CD14-positive monocyte (primary cell): ENCODE measurements at regions not wholly inside any gene's neighbourhood (a gene's known extent, or its start where the extent isn't known, plus 50 kb on each side); places are given as distances from the start of the nearest gene placed in this dataset.

Source experiments
- DNase-seq, 3 donors: peaks; one replicate each; pipeline ENCODE4 v3.0.0-alpha.2; 2011 to 2022
- H2AFZ ChIP-seq: 2 replicates; pipeline ENCODE4 v1.6.0; 2012; ENCODE audit warnings: mild to moderate bottlenecking, low read depth, low read length, inconsistent platforms; ENCODE audit not compliant: insufficient read depth, poor library complexity, severe bottlenecking
- H3K27ac ChIP-seq, 2 donors: 1 replicate in 1 of 2; 2 replicates in 1 of 2; pipeline ENCODE4 v1.5.1; 2012 to 2013; ENCODE audit warnings: low read length in 2 of 2, control low read depth in 1 of 2, inconsistent platforms in 1 of 2, low read depth in 1 of 2, mild to moderate bottlenecking in 1 of 2
- H3K27me3 ChIP-seq, 2 donors: one replicate each; pipeline versions ENCODE4 v1.6.0 to v1.6.1; 2011 to 2013; ENCODE audit warnings: low read length in 2 of 2; ENCODE audit not compliant: control insufficient read depth in 2 of 2, insufficient read depth in 2 of 2
- H3K36me3 ChIP-seq, 2 donors: replicated peaks in 1 of 2; 1 replicate in 1 of 2; 2 replicates in 1 of 2; pipeline versions ENCODE4 v1.5.1 to v1.6.1; 2012 to 2013; ENCODE audit warnings: low read length in 2 of 2, control low read depth in 1 of 2, inconsistent platforms in 1 of 2, mild to moderate bottlenecking in 1 of 2; ENCODE audit not compliant: insufficient read depth in 2 of 2, control insufficient read depth in 1 of 2
- H3K4me1 ChIP-seq, 2 donors: 1 replicate in 1 of 2; 2 replicates in 1 of 2; pipeline versions ENCODE4 v1.5.1 to v1.6.1; 2012 to 2013; ENCODE audit warnings: low read length in 2 of 2, control low read depth in 1 of 2, inconsistent platforms in 1 of 2, mild to moderate bottlenecking in 1 of 2, moderate library complexity in 1 of 2; ENCODE audit not compliant: insufficient read depth in 2 of 2, control insufficient read depth in 1 of 2
- H3K4me2 ChIP-seq: replicated peaks from 2 replicates; pipeline ENCODE3; 2012; ENCODE audit warnings: low read length, moderate library complexity, mild to moderate bottlenecking; ENCODE audit not compliant: poor library complexity, severe bottlenecking; ENCODE audit errors: extremely low read depth
- H3K4me3 ChIP-seq, 3 experiments: fragments of 200-600 bp in 1 of 3; sonication (generic) in 1 of 3; replicated peaks in 1 of 3; 1 replicate in 2 of 3; 2 replicates in 1 of 3; pipeline ENCODE4 v1.5.1; 2011 to 2013; ENCODE audit warnings: low read length in 3 of 3, mild to moderate bottlenecking in 3 of 3, control low read depth in 2 of 3, low read depth in 2 of 3, inconsistent platforms in 1 of 3, moderate library complexity in 1 of 3
- H3K79me2 ChIP-seq: 2 replicates; pipeline ENCODE4 v1.6.0; 2012; ENCODE audit warnings: mild to moderate bottlenecking, control low read depth, inconsistent platforms, low read length, moderate library complexity; ENCODE audit not compliant: insufficient read depth
- H3K9ac ChIP-seq: 2 replicates; pipeline ENCODE4 v1.6.0; 2017; ENCODE audit warnings: low read length, mild to moderate bottlenecking; ENCODE audit not compliant: insufficient read depth, poor library complexity, severe bottlenecking
- H3K9me3 ChIP-seq, 2 donors: replicated peaks in 1 of 2; 1 replicate in 1 of 2; 2 replicates in 1 of 2; pipeline versions ENCODE4 v1.5.1 to v1.6.1; 2012 to 2013; ENCODE audit warnings: low read length in 2 of 2, control low read depth in 1 of 2; ENCODE audit not compliant: control insufficient read depth in 1 of 2, insufficient read depth in 1 of 2
- H4K20me1 ChIP-seq: 2 replicates; pipeline ENCODE4 v1.6.0; 2012; ENCODE audit warnings: mild to moderate bottlenecking, low read length, control low read depth, moderate library complexity; ENCODE audit not compliant: insufficient read depth
- H3K27ac Mint-ChIP-seq, 7 donors: one replicate each; pipeline ENCODE4 v1.8.0; 2020; ENCODE audit warnings: mild to moderate bottlenecking in 7 of 7, mixed read lengths in 7 of 7, moderate library complexity in 6 of 7, inconsistent platforms in 2 of 7
- H3K27me3 Mint-ChIP-seq, 3 donors: one replicate each; pipeline ENCODE4 v1.8.0; 2021 to 2022; ENCODE audit warnings: low read depth in 3 of 3, mild to moderate bottlenecking in 3 of 3, mixed read lengths in 3 of 3, moderate library complexity in 3 of 3, inconsistent platforms in 1 of 3
- H3K36me3 Mint-ChIP-seq, 2 donors: one replicate each; pipeline ENCODE4 v1.8.0; 2020; ENCODE audit warnings: mixed read lengths in 2 of 2, inconsistent platforms in 1 of 2, mild to moderate bottlenecking in 1 of 2
- H3K4me1 Mint-ChIP-seq: one replicate; pipeline ENCODE4 v1.8.0; 2020; ENCODE audit warnings: mild to moderate bottlenecking, mixed read lengths
- H3K4me3 Mint-ChIP-seq, 2 donors: one replicate each; pipeline ENCODE4 v1.8.0; 2020; ENCODE audit warnings: mild to moderate bottlenecking in 2 of 2, mixed read lengths in 2 of 2, moderate library complexity in 1 of 2
- H3K9me3 Mint-ChIP-seq, 7 donors: one replicate each; pipeline ENCODE4 v1.8.0; 2020 to 2022; ENCODE audit warnings: mixed read lengths in 7 of 7, mild to moderate bottlenecking in 6 of 7, moderate library complexity in 6 of 7, inconsistent platforms in 2 of 7
- WGBS: methylation state at CpG from one replicate; pipeline ENCODE4 v1.1.5; 2013; ENCODE audit warnings: missing lambda C conversion rate; ENCODE audit not compliant: insufficient coverage; 5-methylcytosine and 5-hydroxymethylcytosine counted together
- intact Hi-C, 2 donors: fragments of 100-400 bp; cut with micrococcal nuclease; formaldehyde crosslinking; loops; one replicate each; pipeline versions ENCODE4 v1.15.0 to v1.15.1; 2023
- TF ChIP-seq, protein P1 (sequence below): fragments of 200-600 bp; IDR thresholded peaks from one replicate; pipeline ENCODE4 v1.8.0; 2022; ENCODE audit warnings: antibody characterized with exemption, mild to moderate bottlenecking

GRCh38 chr4:124095621-124096020 is 616.9 kb downstream of the ANKRD50 start:
- no peak overlapping the region for H3K9ac ChIP-seq
- H2AFZ ChIP-seq, result no peak overlapping the region
- H3K4me3 ChIP-seq, result no peak overlapping the region
- H3K36me3 ChIP-seq, result no peaks in the 10 kb centered on the region
- no peaks in the 10 kb centered on the region for H4K20me1 ChIP-seq
- Mint-ChIP-seq H3K27me3 (peaks cover 0 to 2% (median 0%) of the 10 kb centered on the region in 3 donors), H3K4me3 (no peak overlapping the region), H3K27ac (no peak overlapping the region), H3K4me1 (no peaks in the 10 kb centered on the region), H3K9me3 (peaks cover 0 to 2% (median 0%) of the 10 kb centered on the region in 7 donors), H3K36me3 (no peaks in the 10 kb centered on the region)
- intact Hi-C loops, result no loop called here
- no peaks in the 10 kb centered on the region for H3K9me3 ChIP-seq
- H3K4me1 ChIP-seq, result no peaks in the 10 kb centered on the region
- TF ChIP-seq, protein P1, sequence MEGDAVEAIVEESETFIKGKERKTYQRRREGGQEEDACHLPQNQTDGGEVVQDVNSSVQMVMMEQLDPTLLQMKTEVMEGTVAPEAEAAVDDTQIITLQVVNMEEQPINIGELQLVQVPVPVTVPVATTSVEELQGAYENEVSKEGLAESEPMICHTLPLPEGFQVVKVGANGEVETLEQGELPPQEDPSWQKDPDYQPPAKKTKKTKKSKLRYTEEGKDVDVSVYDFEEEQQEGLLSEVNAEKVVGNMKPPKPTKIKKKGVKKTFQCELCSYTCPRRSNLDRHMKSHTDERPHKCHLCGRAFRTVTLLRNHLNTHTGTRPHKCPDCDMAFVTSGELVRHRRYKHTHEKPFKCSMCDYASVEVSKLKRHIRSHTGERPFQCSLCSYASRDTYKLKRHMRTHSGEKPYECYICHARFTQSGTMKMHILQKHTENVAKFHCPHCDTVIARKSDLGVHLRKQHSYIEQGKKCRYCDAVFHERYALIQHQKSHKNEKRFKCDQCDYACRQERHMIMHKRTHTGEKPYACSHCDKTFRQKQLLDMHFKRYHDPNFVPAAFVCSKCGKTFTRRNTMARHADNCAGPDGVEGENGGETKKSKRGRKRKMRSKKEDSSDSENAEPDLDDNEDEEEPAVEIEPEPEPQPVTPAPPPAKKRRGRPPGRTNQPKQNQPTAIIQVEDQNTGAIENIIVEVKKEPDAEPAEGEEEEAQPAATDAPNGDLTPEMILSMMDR, result no peak
- H3K27ac ChIP-seq, result no peak overlapping the region
- no peak for DNase-seq
- H3K79me2 ChIP-seq, result no peaks in the 10 kb centered on the region
- H3K27me3 ChIP-seq, result no peaks in the 10 kb centered on the region
- 100% methylated on average over 2 of the region's 3 CpGs for WGBS
- H3K4me2 ChIP-seq, result no peak overlapping the region

GRCh38 chr4:124096290-124096689 is 616.2 kb downstream of the ANKRD50 start:
- Histone ChIP-seq H3K27ac (no peak overlapping the region), H3K4me2 (no peak overlapping the region), H4K20me1 (no peaks in the 10 kb centered on the region), H3K9me3 (no peaks in the 10 kb centered on the region), H3K79me2 (no peaks in the 10 kb centered on the region), H2AFZ (no peak overlapping the region), H3K4me3 (no peak overlapping the region), H3K4me1 (no peaks in the 10 kb centered on the region), H3K27me3 (no peaks in the 10 kb centered on the region), H3K36me3 (no peaks in the 10 kb centered on the region), H3K9ac (no peak overlapping the region)
- no peaks in the 10 kb centered on the region for H3K4me1 Mint-ChIP-seq
- intact Hi-C loops, result no loop called here
- TF ChIP-seq, protein P1, result no peak
- no peak for DNase-seq
- no peak overlapping the region for H3K4me3 Mint-ChIP-seq
- no CpG with 5 or more reads among the region's 1 CpG for WGBS
- peaks cover 0 to 2% (median 0%) of the 10 kb centered on the region in 7 donors for H3K9me3 Mint-ChIP-seq
- H3K36me3 Mint-ChIP-seq, result no peaks in the 10 kb centered on the region
- H3K27ac Mint-ChIP-seq, result no peak overlapping the region
- no peaks in the 10 kb centered on the region for H3K27me3 Mint-ChIP-seq
